Liver (tissue), 8 donors: ENCODE measurements at regions not wholly inside any gene's neighbourhood (a gene's known extent, or its start where the extent isn't known, plus 50 kb on each side); places are given as distances from the start of the nearest gene placed in this dataset.

ENCODE experiments used
- DNase-seq: peaks from one replicate; pipeline ENCODE4 v3.0.0-alpha.2; 2017; ENCODE audit warnings: low spot score
- H3K27ac ChIP-seq, 2 donors: one replicate each; pipeline ENCODE4 v1.7.0; 2013; ENCODE audit warnings: inconsistent platforms in 2 of 2, low read length in 2 of 2, control low read depth in 1 of 2, low read depth in 1 of 2, mild to moderate bottlenecking in 1 of 2
- H3K27me3 ChIP-seq, 4 donors: one replicate each; pipeline versions ENCODE4 v1.6.1 to v1.7.0; 2013; ENCODE audit warnings: low read length in 3 of 4, inconsistent platforms in 1 of 4, mild to moderate bottlenecking in 1 of 4, moderate library complexity in 1 of 4; ENCODE audit not compliant: control insufficient read depth in 4 of 4, insufficient read depth in 4 of 4
- H3K36me3 ChIP-seq, 4 donors: one replicate each; pipeline versions ENCODE4 v1.6.1 to v1.7.0; 2013; ENCODE audit warnings: low read length in 3 of 4, mild to moderate bottlenecking in 3 of 4, low read depth in 1 of 4, moderate library complexity in 1 of 4; ENCODE audit not compliant: control insufficient read depth in 4 of 4, insufficient read depth in 3 of 4
- H3K4me1 ChIP-seq, 4 donors: one replicate each; pipeline versions ENCODE4 v1.6.1 to v1.7.0; 2013; ENCODE audit warnings: low read length in 3 of 4, mild to moderate bottlenecking in 3 of 4, moderate library complexity in 1 of 4; ENCODE audit not compliant: control insufficient read depth in 4 of 4, insufficient read depth in 4 of 4
- H3K4me3 ChIP-seq, 3 donors: one replicate each; pipeline versions ENCODE4 v1.6.1 to v1.7.0; 2013; ENCODE audit warnings: low read length in 3 of 3, control low read depth in 1 of 3, low read depth in 1 of 3, mild to moderate bottlenecking in 1 of 3
- H3K9ac ChIP-seq, 2 donors: one replicate each; pipeline ENCODE4 v1.7.0; 2013; ENCODE audit warnings: low read length in 2 of 2, mild to moderate bottlenecking in 2 of 2, moderate library complexity in 2 of 2, control low read depth in 1 of 2, low read depth in 1 of 2
- H3K9me3 ChIP-seq, 4 donors: one replicate each; pipeline versions ENCODE4 v1.6.1 to v1.7.0; 2013; ENCODE audit warnings: low read length in 3 of 4; ENCODE audit not compliant: control insufficient read depth in 4 of 4
- EGR1 ChIP-seq, 2 donors: IDR thresholded peaks; 2 replicates each; pipeline ENCODE4 v1.6.1; 2016 to 2018; ENCODE audit warnings: antibody characterized with exemption in 2 of 2, low read depth in 2 of 2
- FOXA1 ChIP-seq: IDR thresholded peaks from 2 replicates; pipeline ENCODE4 v1.6.1; 2016; ENCODE audit warnings: antibody characterized with exemption
- FOXA2 ChIP-seq: IDR thresholded peaks from 2 replicates; pipeline ENCODE4 v1.6.1; 2016; ENCODE audit warnings: antibody characterized with exemption
- GABPA ChIP-seq, 2 donors: IDR thresholded peaks in 1 of 2; conservative IDR thresholded peaks in 1 of 2; 2 replicates each; pipeline ENCODE4 v1.6.1; 2016; ENCODE audit warnings: antibody characterized with exemption in 2 of 2, mild to moderate bottlenecking in 1 of 2, moderate library complexity in 1 of 2
- HNF4A ChIP-seq, 2 donors: conservative IDR thresholded peaks; 2 replicates each; pipeline ENCODE4 v1.6.1; 2016; ENCODE audit warnings: antibody characterized with exemption in 2 of 2, mild to moderate bottlenecking in 2 of 2
- HNF4G ChIP-seq: IDR thresholded peaks from 2 replicates; pipeline ENCODE4 v1.6.1; 2016; ENCODE audit warnings: antibody characterized with exemption
- JUND ChIP-seq, 2 donors: IDR thresholded peaks; 2 replicates each; pipeline ENCODE4 v1.6.1; 2016; ENCODE audit warnings: antibody characterized with exemption in 2 of 2
- NR2F2 ChIP-seq: IDR thresholded peaks from 2 replicates; pipeline ENCODE4 v1.6.1; 2016; ENCODE audit warnings: antibody characterized with exemption
- RAD21 ChIP-seq, 2 donors: IDR thresholded peaks; 2 replicates each; pipeline ENCODE4 v1.6.1; 2016; ENCODE audit warnings: antibody characterized with exemption in 2 of 2, mild to moderate bottlenecking in 2 of 2
- RXRA ChIP-seq, 2 donors: IDR thresholded peaks; 2 replicates each; pipeline ENCODE4 v1.6.1; 2017 to 2018; ENCODE audit warnings: antibody characterized with exemption in 2 of 2, mild to moderate bottlenecking in 1 of 2
- SP1 ChIP-seq: IDR thresholded peaks from 2 replicates; pipeline ENCODE4 v1.6.1; 2018; ENCODE audit warnings: antibody characterized with exemption, mild to moderate bottlenecking
- TAF1 ChIP-seq: conservative IDR thresholded peaks from 2 replicates; pipeline ENCODE4 v1.6.1; 2016; ENCODE audit warnings: antibody characterized with exemption, mild to moderate bottlenecking
- YY1 ChIP-seq: IDR thresholded peaks from 2 replicates; pipeline ENCODE4 v1.6.1; 2016; ENCODE audit warnings: antibody characterized with exemption, mild to moderate bottlenecking
- WGBS: extraction: QIAGEN DNeasy Blood & Tissue Kit; methylation state at CpG from one replicate; pipeline ENCODE4 v1.1.7; 2013; 5-methylcytosine and 5-hydroxymethylcytosine counted together
- TF ChIP-seq, protein P1 (sequence below): IDR thresholded peaks from 2 replicates; pipeline ENCODE4 v1.6.1; 2016; ENCODE audit warnings: antibody characterized with exemption
- TF ChIP-seq, protein P2 (sequence below): IDR thresholded peaks from 2 replicates; pipeline ENCODE4 v1.6.1; 2016; ENCODE audit warnings: antibody characterized with exemption, mild to moderate bottlenecking
- TF ChIP-seq, protein P3 (sequence below): fragments of 150-350 bp; IDR thresholded peaks from 2 replicates; pipeline ENCODE4 v1.5.1; 2017; ENCODE audit warnings: improper control_type of control experiment, low read depth, low read length; ENCODE audit not compliant: missing input control
- TF ChIP-seq, protein P4 (sequence below): IDR thresholded peaks from 2 replicates; pipeline ENCODE4 v1.6.1; 2016; ENCODE audit warnings: antibody characterized with exemption
- donor health status: healthy.
- donor health status: healthy.
- donor health status: healthy.
- donor health status: healthy.
- donor health status: healthy.

DNA sequence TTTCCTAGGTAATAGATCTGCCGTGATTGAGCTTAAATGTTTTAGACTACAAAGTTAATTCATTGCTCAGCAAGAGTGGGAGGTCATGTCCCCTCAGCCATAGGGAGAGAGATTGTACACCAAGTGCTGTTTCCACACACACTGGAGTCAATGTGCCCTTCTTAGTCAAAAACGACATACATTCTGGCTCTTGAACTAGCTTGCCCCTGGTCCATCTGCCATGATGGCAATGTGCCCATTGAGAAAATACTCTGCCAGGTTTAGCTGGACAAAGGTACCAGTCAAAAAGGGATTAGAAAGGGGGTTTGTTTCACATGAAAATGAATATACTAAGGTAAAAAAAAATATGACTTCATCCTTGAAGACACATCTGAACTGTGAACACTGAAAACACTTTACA is 377.1 kb upstream of the ADGRL3 start:
- DNase-seq = no peak
- WGBS = 69% methylated on average over 2 of the region's 2 CpGs
- Histone ChIP-seq H3K9ac (no peak overlapping the region), H3K36me3 (no peaks in the 10 kb centered on the region), H3K9me3 (no peaks in the 10 kb centered on the region), H3K27me3 (no peaks in the 10 kb centered on the region), H3K4me3 (no peak overlapping the region), H3K27ac (no peak overlapping the region), H3K4me1 (no peaks in the 10 kb centered on the region)
- no peak for TF ChIP-seq TAF1

DNA sequence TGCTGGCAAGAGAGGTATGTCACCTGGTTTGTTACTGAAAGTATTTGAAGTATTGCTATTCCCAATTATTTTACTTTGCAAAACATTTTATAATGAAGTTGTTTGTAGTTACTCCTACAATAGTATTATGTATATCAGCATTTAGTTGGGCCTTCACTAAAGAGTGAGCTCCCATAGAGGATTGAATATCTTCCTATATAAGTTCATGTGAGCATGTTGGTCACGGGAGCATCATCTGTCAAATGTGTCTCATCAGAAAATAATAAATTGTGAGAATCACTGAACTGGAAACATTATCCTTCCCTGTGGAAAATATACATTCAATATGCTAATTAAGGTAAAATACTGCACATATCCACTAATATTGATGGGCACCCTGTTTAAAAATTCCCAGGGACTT is 360.1 kb upstream of the ADGRL3 start:
- TF ChIP-seq TAF1 (no peak), EGR1 (IDR thresholded peaks at IDR 0.05; ENCODE audit: low read depth in 2 of 2) (no peak), FOXA1 (no peak), NR2F2 (no peak), JUND (IDR thresholded peaks at IDR 0.05) (no peak), RAD21 (IDR thresholded peaks at IDR 0.05) (no peak), YY1 (no peak), SP1 (no peak), HNF4A (conservative IDR thresholded peaks at IDR 0.05) (no peak), GABPA (IDR thresholded peaks at IDR 0.05 in 1 of 2, conservative IDR thresholded peaks at IDR 0.05 in 1 of 2) (no peak), FOXA2 (no peak), RXRA (IDR thresholded peaks at IDR 0.05) (no peak), HNF4G (no peak)
- TF ChIP-seq, protein P1, sequence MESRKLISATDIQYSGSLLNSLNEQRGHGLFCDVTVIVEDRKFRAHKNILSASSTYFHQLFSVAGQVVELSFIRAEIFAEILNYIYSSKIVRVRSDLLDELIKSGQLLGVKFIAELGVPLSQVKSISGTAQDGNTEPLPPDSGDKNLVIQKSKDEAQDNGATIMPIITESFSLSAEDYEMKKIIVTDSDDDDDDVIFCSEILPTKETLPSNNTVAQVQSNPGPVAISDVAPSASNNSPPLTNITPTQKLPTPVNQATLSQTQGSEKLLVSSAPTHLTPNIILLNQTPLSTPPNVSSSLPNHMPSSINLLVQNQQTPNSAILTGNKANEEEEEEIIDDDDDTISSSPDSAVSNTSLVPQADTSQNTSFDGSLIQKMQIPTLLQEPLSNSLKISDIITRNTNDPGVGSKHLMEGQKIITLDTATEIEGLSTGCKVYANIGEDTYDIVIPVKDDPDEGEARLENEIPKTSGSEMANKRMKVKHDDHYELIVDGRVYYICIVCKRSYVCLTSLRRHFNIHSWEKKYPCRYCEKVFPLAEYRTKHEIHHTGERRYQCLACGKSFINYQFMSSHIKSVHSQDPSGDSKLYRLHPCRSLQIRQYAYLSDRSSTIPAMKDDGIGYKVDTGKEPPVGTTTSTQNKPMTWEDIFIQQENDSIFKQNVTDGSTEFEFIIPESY = no peak
- TF ChIP-seq, protein P2, sequence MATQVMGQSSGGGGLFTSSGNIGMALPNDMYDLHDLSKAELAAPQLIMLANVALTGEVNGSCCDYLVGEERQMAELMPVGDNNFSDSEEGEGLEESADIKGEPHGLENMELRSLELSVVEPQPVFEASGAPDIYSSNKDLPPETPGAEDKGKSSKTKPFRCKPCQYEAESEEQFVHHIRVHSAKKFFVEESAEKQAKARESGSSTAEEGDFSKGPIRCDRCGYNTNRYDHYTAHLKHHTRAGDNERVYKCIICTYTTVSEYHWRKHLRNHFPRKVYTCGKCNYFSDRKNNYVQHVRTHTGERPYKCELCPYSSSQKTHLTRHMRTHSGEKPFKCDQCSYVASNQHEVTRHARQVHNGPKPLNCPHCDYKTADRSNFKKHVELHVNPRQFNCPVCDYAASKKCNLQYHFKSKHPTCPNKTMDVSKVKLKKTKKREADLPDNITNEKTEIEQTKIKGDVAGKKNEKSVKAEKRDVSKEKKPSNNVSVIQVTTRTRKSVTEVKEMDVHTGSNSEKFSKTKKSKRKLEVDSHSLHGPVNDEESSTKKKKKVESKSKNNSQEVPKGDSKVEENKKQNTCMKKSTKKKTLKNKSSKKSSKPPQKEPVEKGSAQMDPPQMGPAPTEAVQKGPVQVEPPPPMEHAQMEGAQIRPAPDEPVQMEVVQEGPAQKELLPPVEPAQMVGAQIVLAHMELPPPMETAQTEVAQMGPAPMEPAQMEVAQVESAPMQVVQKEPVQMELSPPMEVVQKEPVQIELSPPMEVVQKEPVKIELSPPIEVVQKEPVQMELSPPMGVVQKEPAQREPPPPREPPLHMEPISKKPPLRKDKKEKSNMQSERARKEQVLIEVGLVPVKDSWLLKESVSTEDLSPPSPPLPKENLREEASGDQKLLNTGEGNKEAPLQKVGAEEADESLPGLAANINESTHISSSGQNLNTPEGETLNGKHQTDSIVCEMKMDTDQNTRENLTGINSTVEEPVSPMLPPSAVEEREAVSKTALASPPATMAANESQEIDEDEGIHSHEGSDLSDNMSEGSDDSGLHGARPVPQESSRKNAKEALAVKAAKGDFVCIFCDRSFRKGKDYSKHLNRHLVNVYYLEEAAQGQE = no peak
- TF ChIP-seq, protein P3, sequence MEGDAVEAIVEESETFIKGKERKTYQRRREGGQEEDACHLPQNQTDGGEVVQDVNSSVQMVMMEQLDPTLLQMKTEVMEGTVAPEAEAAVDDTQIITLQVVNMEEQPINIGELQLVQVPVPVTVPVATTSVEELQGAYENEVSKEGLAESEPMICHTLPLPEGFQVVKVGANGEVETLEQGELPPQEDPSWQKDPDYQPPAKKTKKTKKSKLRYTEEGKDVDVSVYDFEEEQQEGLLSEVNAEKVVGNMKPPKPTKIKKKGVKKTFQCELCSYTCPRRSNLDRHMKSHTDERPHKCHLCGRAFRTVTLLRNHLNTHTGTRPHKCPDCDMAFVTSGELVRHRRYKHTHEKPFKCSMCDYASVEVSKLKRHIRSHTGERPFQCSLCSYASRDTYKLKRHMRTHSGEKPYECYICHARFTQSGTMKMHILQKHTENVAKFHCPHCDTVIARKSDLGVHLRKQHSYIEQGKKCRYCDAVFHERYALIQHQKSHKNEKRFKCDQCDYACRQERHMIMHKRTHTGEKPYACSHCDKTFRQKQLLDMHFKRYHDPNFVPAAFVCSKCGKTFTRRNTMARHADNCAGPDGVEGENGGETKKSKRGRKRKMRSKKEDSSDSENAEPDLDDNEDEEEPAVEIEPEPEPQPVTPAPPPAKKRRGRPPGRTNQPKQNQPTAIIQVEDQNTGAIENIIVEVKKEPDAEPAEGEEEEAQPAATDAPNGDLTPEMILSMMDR = no peak
- TF ChIP-seq, protein P4, sequence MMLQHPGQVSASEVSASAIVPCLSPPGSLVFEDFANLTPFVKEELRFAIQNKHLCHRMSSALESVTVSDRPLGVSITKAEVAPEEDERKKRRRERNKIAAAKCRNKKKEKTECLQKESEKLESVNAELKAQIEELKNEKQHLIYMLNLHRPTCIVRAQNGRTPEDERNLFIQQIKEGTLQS = no peak
- no peaks in the 10 kb centered on the region for H3K36me3 ChIP-seq
- H3K27ac ChIP-seq = no peak overlapping the region
- DNase-seq = no peak
- H3K27me3 ChIP-seq = peaks cover 0 to 3% (median 0%) of the 10 kb centered on the region in 4 donors
- WGBS = 71% methylated on average over 1 of the region's 1 CpG
- no peaks in the 10 kb centered on the region for H3K9me3 ChIP-seq
- no peak overlapping the region for H3K9ac ChIP-seq
- H3K4me3 ChIP-seq = no peak overlapping the region
- no peaks in the 10 kb centered on the region for H3K4me1 ChIP-seq
